GM15510 (cell line): ENCODE measurements at regions not wholly inside any gene's neighbourhood (a gene's known extent, or its start where the extent isn't known, plus 50 kb on each side); places are given as distances from the start of the nearest gene placed in this dataset.

Experiments
- POLR2A ChIP-seq: IDR thresholded peaks from 3 replicates; pipeline ENCODE4 v1.6.1; 2011; ENCODE audit warnings: borderline replicate concordance; ENCODE audit not compliant: insufficient read length; ENCODE audit errors: extremely low read depth

- TF ChIP-seq POLR2A: no peak
Measured at GRCh38 chr3:177705976-177706823, 508.9 kb upstream of the TBL1XR1 start.

GRCh38 chr3:177710506-177710905 lies 513.2 kb upstream of the TBL1XR1 start:
- TF ChIP-seq POLR2A: no peak

- TF ChIP-seq POLR2A: no peak
Measured at GRCh38 chr3:177711637-177712036, 514.4 kb upstream of the TBL1XR1 start.

GRCh38 chr3:177713928-177714900 lies 516.9 kb upstream of the TBL1XR1 start:
- TF ChIP-seq POLR2A: no peak

GRCh38 chr3:177714945-177715344 lies 517.7 kb upstream of the TBL1XR1 start:
- no peak for TF ChIP-seq POLR2A

- TF ChIP-seq POLR2A: no peak
Measured at GRCh38 chr3:177715980-177716379, 518.7 kb upstream of the TBL1XR1 start.

- TF ChIP-seq POLR2A: no peak
Measured at GRCh38 chr3:177721864-177722785, 524.8 kb upstream of the TBL1XR1 start.

- TF ChIP-seq POLR2A: no peak
Measured at GRCh38 chr3:177724020-177724638, 526.8 kb upstream of the TBL1XR1 start.

- no peak for TF ChIP-seq POLR2A
Measured at GRCh38 chr3:177725165-177725564, 527.9 kb upstream of the TBL1XR1 start.

GRCh38 chr3:177726807-177727206 lies 529.5 kb upstream of the TBL1XR1 start:
- no peak for TF ChIP-seq POLR2A

GRCh38 chr3:177729956-177730681 lies 532.8 kb upstream of the TBL1XR1 start:
- no peak for TF ChIP-seq POLR2A

GRCh38 chr3:177730814-177731213 lies 533.5 kb upstream of the TBL1XR1 start:
- TF ChIP-seq POLR2A: no peak

GRCh38 chr3:177731644-177732268 lies 534.5 kb upstream of the TBL1XR1 start:
- TF ChIP-seq POLR2A: no peak

GRCh38 chr3:177733233-177733632 lies 536.0 kb upstream of the TBL1XR1 start:
- TF ChIP-seq POLR2A: no peak

GRCh38 chr3:177733936-177734335 lies 536.7 kb upstream of the TBL1XR1 start:
- TF ChIP-seq POLR2A: no peak
